ENCODE measurements at regions not wholly inside any gene's neighbourhood (a gene's known extent, or its start where the extent isn't known, plus 50 kb on each side); places are given as distances from the start of the nearest gene placed in this dataset.

- TF ChIP-seq CTCF (conservative IDR thresholded peaks at IDR 0.05 in 1 of 2, IDR thresholded peaks at IDR 0.05 in 1 of 2; ENCODE audit: extremely low read depth in 1 of 2, insufficient read depth in 1 of 2, low read depth in 1 of 2, low read length in 2 of 2) (no peak), EZH2 (IDR thresholded peaks at IDR 0.05; ENCODE audit: borderline replicate concordance, low read length) (no peak)
These were observed 170.1 kb downstream of the PAH start for GRCh38 chr12:102746963-102747362.

Data from mammary epithelial cell (primary cell).